ENCODE measurements at regions not wholly inside any gene's neighbourhood (a gene's known extent, or its start where the extent isn't known, plus 50 kb on each side); places are given as distances from the start of the nearest gene placed in this dataset.

GRCh38 chr5:174446446-174446845 is 277.9 kb upstream of the MSX2 start:
- Histone ChIP-seq H3K36me3 (ENCODE audit: control insufficient read depth in 2 of 2, extremely low read depth in 1 of 2, insufficient read depth in 1 of 2, low read length in 1 of 2) (no peaks in the 10 kb centered on the region), H3K9me3 (no peaks in the 10 kb centered on the region), H3K27me3 (replicated peaks in 1 of 2; ENCODE audit: control insufficient read depth in 2 of 2, extremely low read depth in 1 of 2, insufficient read depth in 2 of 2, low read length in 1 of 2) (no peaks in the 10 kb centered on the region), H3K4me3 (ENCODE audit: control insufficient read depth in 1 of 2, extremely low read depth in 1 of 2, low read length in 1 of 2) (no peak overlapping the region), H3K4me1 (ENCODE audit: control insufficient read depth in 1 of 2, extremely low read depth in 1 of 2, insufficient read depth in 2 of 2, low read length in 2 of 2) (no peaks in the 10 kb centered on the region), H3K27ac (ENCODE audit: low read length) (no peak overlapping the region)
- Mint-ChIP-seq H3K27me3 (peaks cover 0 to 2% of the 10 kb centered on the region in 2 donors), H3K4me3 (no peak overlapping the region), H3K27ac (no peak overlapping the region), H3K36me3 (peaks cover 6% of the 10 kb centered on the region), H3K4me1 (peaks cover 0 to 7% (median 0%) of the 10 kb centered on the region in 3 donors), H3K9me3 (peaks cover 0 to 11% (median 3%) of the 10 kb centered on the region in 3 donors)
- ChIA-PET POLR2A (no interaction called here), CTCF (interaction anchor here in 1 of 2 donors (0.8 kb wide), 1 partner anchor 13 kb away, joined by 3 read pairs; no protein-coding TSS in a partner anchor)
- DNase-seq (peak in 2 of 35 experiments; percentile 4 to 8), ATAC-seq (replicated peaks in 1 of 4) (no peak)
- 33% methylated on average over 1 of the region's 6 CpGs for WGBS (ENCODE audit: insufficient coverage)

GRCh38 chr5:174446988-174447387 is 277.4 kb upstream of the MSX2 start:
- peaks cover 0 to 10% (median 3%) of the 10 kb centered on the region in 3 donors for H3K9me3 Mint-ChIP-seq
- WGBS (ENCODE audit: insufficient coverage) = 83% methylated on average over 6 of the region's 10 CpGs
- Histone ChIP-seq H3K9me3 (no peaks in the 10 kb centered on the region), H3K27me3 (replicated peaks in 1 of 2; ENCODE audit: control insufficient read depth in 2 of 2, extremely low read depth in 1 of 2, insufficient read depth in 2 of 2, low read length in 1 of 2) (no peaks in the 10 kb centered on the region), H3K4me3 (ENCODE audit: control insufficient read depth in 1 of 2, extremely low read depth in 1 of 2, low read length in 1 of 2) (no peak overlapping the region), H3K4me1 (ENCODE audit: control insufficient read depth in 1 of 2, extremely low read depth in 1 of 2, insufficient read depth in 2 of 2, low read length in 2 of 2) (no peaks in the 10 kb centered on the region), H3K36me3 (ENCODE audit: control insufficient read depth in 2 of 2, extremely low read depth in 1 of 2, insufficient read depth in 1 of 2, low read length in 1 of 2) (no peaks in the 10 kb centered on the region), H3K27ac (ENCODE audit: low read length) (no peak overlapping the region)
- peaks cover 6% of the 10 kb centered on the region for H3K36me3 Mint-ChIP-seq
- no peak overlapping the region for H3K27ac Mint-ChIP-seq
- H3K4me3 Mint-ChIP-seq = no peak overlapping the region
- ChIA-PET CTCF (interaction anchor here in 1 of 2 donors (0.8 kb wide), 1 partner anchor 14 kb away, joined by 3 read pairs; no protein-coding TSS in a partner anchor), POLR2A (no interaction called here)
- DNase-seq (no peak), ATAC-seq (replicated peaks in 1 of 4) (no peak)
- peaks cover under 1 to 10% (median 1%) of the 10 kb centered on the region in 3 donors for H3K4me1 Mint-ChIP-seq
- H3K27me3 Mint-ChIP-seq = peaks cover 0 to 2% of the 10 kb centered on the region in 2 donors

GRCh38 chr5:174448041-174448440 is 276.3 kb upstream of the MSX2 start:
- POLR2A ChIA-PET = no interaction called here

GRCh38 chr5:174448662-174449061 is 275.7 kb upstream of the MSX2 start:
- Histone ChIP-seq H3K27me3 (replicated peaks in 1 of 2; ENCODE audit: control insufficient read depth in 2 of 2, extremely low read depth in 1 of 2, insufficient read depth in 2 of 2, low read length in 1 of 2) (no peaks in the 10 kb centered on the region), H3K4me3 (ENCODE audit: control insufficient read depth in 1 of 2, extremely low read depth in 1 of 2, low read length in 1 of 2) (no peak overlapping the region), H3K36me3 (ENCODE audit: control insufficient read depth in 2 of 2, extremely low read depth in 1 of 2, insufficient read depth in 1 of 2, low read length in 1 of 2) (no peaks in the 10 kb centered on the region), H3K27ac (ENCODE audit: low read length) (no peak overlapping the region), H3K9me3 (no peaks in the 10 kb centered on the region), H3K4me1 (ENCODE audit: control insufficient read depth in 1 of 2, extremely low read depth in 1 of 2, insufficient read depth in 2 of 2, low read length in 2 of 2) (peaks cover 0 to 8% of the 10 kb centered on the region in 2 experiments)
- no peak for DNase-seq
- POLR2A ChIA-PET = no interaction called here
- CTCF ChIA-PET = no interaction called here
- ATAC-seq (replicated peaks in 1 of 4) = no peak
- Mint-ChIP-seq H3K36me3 (peaks cover 6% of the 10 kb centered on the region), H3K27ac (no peak overlapping the region), H3K9me3 (peaks cover 5 to 6% (median 6%) of the 10 kb centered on the region in 3 donors), H3K4me3 (no peak overlapping the region), H3K4me1 (peaks cover 12 to 21% (median 15%) of the 10 kb centered on the region in 3 donors), H3K27me3 (peaks cover 0 to 2% of the 10 kb centered on the region in 2 donors)

More at GRCh38 chr5:174448041-174448440, 276.3 kb upstream of the MSX2 start:
- no peak for DNase-seq
- Histone ChIP-seq H3K4me1 (ENCODE audit: control insufficient read depth in 1 of 2, extremely low read depth in 1 of 2, insufficient read depth in 2 of 2, low read length in 2 of 2) (peaks cover 0 to 3% of the 10 kb centered on the region in 2 experiments), H3K27ac (ENCODE audit: low read length) (no peak overlapping the region), H3K4me3 (ENCODE audit: control insufficient read depth in 1 of 2, extremely low read depth in 1 of 2, low read length in 1 of 2) (no peak overlapping the region), H3K27me3 (replicated peaks in 1 of 2; ENCODE audit: control insufficient read depth in 2 of 2, extremely low read depth in 1 of 2, insufficient read depth in 2 of 2, low read length in 1 of 2) (no peaks in the 10 kb centered on the region), H3K36me3 (ENCODE audit: control insufficient read depth in 2 of 2, extremely low read depth in 1 of 2, insufficient read depth in 1 of 2, low read length in 1 of 2) (no peaks in the 10 kb centered on the region), H3K9me3 (no peaks in the 10 kb centered on the region)
- WGBS (ENCODE audit: insufficient coverage) = 89% methylated on average over 4 of the region's 4 CpGs
- H3K4me3 Mint-ChIP-seq = no peak overlapping the region
- CTCF ChIA-PET = no interaction called here
- peaks cover 0 to 2% of the 10 kb centered on the region in 2 donors for H3K27me3 Mint-ChIP-seq
- H3K4me1 Mint-ChIP-seq = peaks cover 6 to 15% (median 9%) of the 10 kb centered on the region in 3 donors
- H3K36me3 Mint-ChIP-seq = peaks cover 6% of the 10 kb centered on the region
- no peak for ATAC-seq (replicated peaks in 1 of 4)
- peaks cover 5 to 6% (median 6%) of the 10 kb centered on the region in 3 donors for H3K9me3 Mint-ChIP-seq
- no peak overlapping the region for H3K27ac Mint-ChIP-seq

GRCh38 chr5:174453690-174454089 is 270.7 kb upstream of the MSX2 start:
- Mint-ChIP-seq H3K27me3 (no peaks in the 10 kb centered on the region), H3K4me1 (peaks cover 28 to 46% (median 28%) of the 10 kb centered on the region in 3 donors), H3K27ac (peak overlapping the region; percentile 69 to 79), H3K36me3 (peaks cover 1% of the 10 kb centered on the region), H3K4me3 (peak overlapping the region; percentile 28 to 72 (median 55)), H3K9me3 (peaks cover 0 to 6% (median 5%) of the 10 kb centered on the region in 3 donors)
- peaks cover 11 to 21% of the 10 kb centered on the region in 2 experiments for H3K4me1 ChIP-seq (ENCODE audit: control insufficient read depth in 1 of 2, extremely low read depth in 1 of 2, insufficient read depth in 2 of 2, low read length in 2 of 2)
- no peak overlapping the region for H3K27ac ChIP-seq (ENCODE audit: low read length)
- POLR2A ChIA-PET = no interaction called here
- DNase-seq = peak in 1 of 35 experiments; percentile 18
- 57% methylated on average over 1 of the region's 2 CpGs for WGBS (ENCODE audit: insufficient coverage)
- CTCF ChIA-PET = no interaction called here
- H3K36me3 ChIP-seq (ENCODE audit: control insufficient read depth in 2 of 2, extremely low read depth in 1 of 2, insufficient read depth in 1 of 2, low read length in 1 of 2) = no peaks in the 10 kb centered on the region
- H3K9me3 ChIP-seq = no peaks in the 10 kb centered on the region
- no peak overlapping the region for H3K4me3 ChIP-seq (ENCODE audit: control insufficient read depth in 1 of 2, extremely low read depth in 1 of 2, low read length in 1 of 2)
- no peak for ATAC-seq (replicated peaks in 1 of 4)
- no peaks in the 10 kb centered on the region for H3K27me3 ChIP-seq (replicated peaks in 1 of 2; ENCODE audit: control insufficient read depth in 2 of 2, extremely low read depth in 1 of 2, insufficient read depth in 2 of 2, low read length in 1 of 2)

GRCh38 chr5:174454464-174454863 is 269.9 kb upstream of the MSX2 start:
- Mint-ChIP-seq H3K4me1 (peaks cover 28 to 44% (median 28%) of the 10 kb centered on the region in 3 donors), H3K9me3 (peaks cover 0 to 6% (median 5%) of the 10 kb centered on the region in 3 donors), H3K27me3 (no peaks in the 10 kb centered on the region), H3K27ac (peak overlapping the region; percentile 69 to 79), H3K4me3 (peak overlapping the region; percentile 28 to 72 (median 55)), H3K36me3 (no peaks in the 10 kb centered on the region)
- Histone ChIP-seq H3K36me3 (ENCODE audit: control insufficient read depth in 2 of 2, extremely low read depth in 1 of 2, insufficient read depth in 1 of 2, low read length in 1 of 2) (no peaks in the 10 kb centered on the region), H3K4me1 (ENCODE audit: control insufficient read depth in 1 of 2, extremely low read depth in 1 of 2, insufficient read depth in 2 of 2, low read length in 2 of 2) (peaks cover 13 to 21% of the 10 kb centered on the region in 2 experiments), H3K9me3 (no peaks in the 10 kb centered on the region), H3K27ac (ENCODE audit: low read length) (no peak overlapping the region), H3K27me3 (replicated peaks in 1 of 2; ENCODE audit: control insufficient read depth in 2 of 2, extremely low read depth in 1 of 2, insufficient read depth in 2 of 2, low read length in 1 of 2) (no peaks in the 10 kb centered on the region), H3K4me3 (ENCODE audit: control insufficient read depth in 1 of 2, extremely low read depth in 1 of 2, low read length in 1 of 2) (no peak overlapping the region)
- ATAC-seq (replicated peaks in 1 of 4) (peak; percentile 83 to 95 (median 90)), DNase-seq (peak in 12 of 35 experiments; percentile 1 to 61 (median 15))
- POLR2A ChIA-PET = no interaction called here
- WGBS (ENCODE audit: insufficient coverage) = 22% methylated on average over 4 of the region's 6 CpGs
- CTCF ChIA-PET = no interaction called here

Measured in T-cell (primary cell).